HG02678 (cell line): ENCODE measurements at regions not wholly inside any gene's neighbourhood (a gene's known extent, or its start where the extent isn't known, plus 50 kb on each side); places are given as distances from the start of the nearest gene placed in this dataset.

ENCODE experiments used
- ATAC-seq: cut with Tn5 transposase; IDR thresholded peaks from one replicate; pipeline ENCODE4 v1.9.1; 2021; ENCODE audit warnings: mild to moderate bottlenecking, moderate library complexity; ENCODE audit not compliant: unreplicated experiment

- ATAC-seq, result no peak
Measured at GRCh38 chr10:130751106-130751840, 560.2 kb downstream of the TCERG1L start.

DNA sequence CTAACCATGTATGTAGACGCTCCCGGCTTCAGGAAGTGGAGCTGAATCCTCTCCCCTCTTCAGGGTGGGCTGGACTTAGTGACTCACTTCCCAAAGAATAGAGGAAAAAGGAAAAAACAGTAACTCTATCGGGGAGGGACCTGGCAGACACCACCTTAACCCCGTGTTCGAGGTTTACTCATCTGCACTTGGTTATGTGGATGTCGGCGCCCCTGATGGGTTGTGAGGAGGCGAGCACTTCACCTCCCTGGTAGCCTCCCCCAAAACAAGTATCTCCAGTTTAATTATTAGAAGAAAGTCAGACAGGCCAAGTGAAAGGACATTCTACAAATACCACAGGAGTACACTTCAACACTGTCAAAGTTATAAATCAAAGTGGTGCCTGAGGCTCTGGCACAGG, 559.7 kb downstream of the TCERG1L start:
- no peak for ATAC-seq

DNA sequence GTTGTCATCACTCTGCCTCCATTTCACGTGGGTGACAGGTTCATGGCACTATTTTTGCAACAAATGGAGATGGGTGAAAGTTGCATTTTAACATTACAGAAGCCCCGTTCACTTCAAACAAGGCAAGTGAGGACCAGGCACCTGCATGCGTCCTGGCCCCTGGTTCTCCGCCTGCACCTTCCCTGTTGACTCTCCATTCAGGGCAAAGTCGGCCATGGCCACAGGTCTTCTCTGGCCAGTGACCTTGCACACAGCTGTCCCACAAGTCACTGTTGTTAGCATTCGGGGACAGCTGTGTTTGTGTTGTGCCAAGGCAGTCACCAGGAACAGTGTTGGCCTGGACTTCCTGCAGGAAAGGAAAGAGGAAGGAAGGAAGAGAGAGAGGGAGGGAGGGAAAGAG, 554.9 kb downstream of the TCERG1L start:
- ATAC-seq, result no peak

DNA sequence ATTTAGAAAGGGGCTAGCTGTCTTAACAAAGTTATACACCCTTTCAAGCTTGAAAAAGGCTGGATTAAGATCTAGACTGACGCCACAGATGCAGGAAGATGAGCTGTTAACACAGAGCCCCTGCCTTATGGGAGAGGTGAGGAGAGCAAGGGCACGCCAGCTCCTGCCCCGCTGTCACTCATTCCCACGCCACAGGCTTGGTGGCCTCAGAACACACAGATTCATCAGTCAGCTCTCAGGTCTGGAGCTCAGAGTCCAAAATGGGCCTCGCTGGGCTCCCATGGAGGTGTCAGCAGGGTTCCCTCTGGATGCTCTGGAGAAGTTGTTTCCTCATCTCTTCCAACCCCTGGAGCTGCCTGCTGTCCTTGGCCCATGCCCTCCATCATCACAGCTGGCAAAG, 554.2 kb downstream of the TCERG1L start:
- no peak for ATAC-seq

DNA sequence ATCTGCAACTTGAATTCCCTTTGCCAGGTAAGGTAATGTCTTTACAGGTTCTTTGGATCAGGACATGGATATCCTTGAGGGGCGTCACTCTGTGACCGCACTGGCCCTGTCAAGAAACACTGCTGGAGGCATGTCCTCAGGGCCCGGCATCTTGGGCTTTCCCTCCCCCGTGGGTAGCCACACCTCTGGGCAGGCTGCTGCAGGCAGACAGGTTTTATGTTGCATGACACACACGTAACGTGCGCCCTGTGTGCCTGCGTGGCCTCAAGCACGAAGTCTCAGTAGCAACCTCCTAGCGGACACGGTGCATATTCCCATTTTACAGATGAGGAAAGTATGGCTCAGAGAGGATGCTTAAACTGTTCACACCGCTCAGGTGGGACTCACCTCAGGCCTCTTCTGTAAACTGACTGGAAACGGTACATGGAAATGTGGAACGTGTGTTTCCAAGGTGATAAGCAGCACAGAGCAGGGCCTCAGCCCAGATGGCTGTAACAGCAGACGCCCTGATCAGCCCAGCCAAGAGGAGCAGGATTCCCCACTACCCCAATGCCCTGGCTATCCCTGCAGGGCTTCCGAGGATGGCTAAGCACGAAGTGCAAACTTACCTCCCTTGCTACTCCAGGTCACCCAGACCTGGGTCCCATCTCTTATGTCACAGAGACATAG, 553.6 kb downstream of the TCERG1L start:
- ATAC-seq, result no peak

DNA sequence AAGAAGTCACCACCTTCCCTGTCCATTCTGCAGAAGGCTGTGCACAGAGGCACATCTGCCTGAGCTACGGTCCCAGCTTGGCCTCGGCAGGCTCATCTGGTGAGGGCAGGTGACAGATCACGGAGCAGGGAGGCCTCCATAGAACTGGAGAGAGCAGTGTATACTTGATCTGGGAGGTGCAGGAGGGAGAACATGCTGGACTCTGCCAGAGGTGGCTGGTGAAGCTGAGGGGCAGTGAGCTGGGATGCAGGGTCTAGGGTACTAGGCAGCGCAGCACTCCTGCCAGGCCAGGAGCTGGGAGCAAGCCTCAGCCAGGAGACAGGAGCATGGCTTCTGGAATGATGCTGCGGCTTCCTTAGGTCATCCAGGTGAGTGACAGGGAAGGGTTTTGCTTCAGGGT, 553.0 kb downstream of the TCERG1L start:
- ATAC-seq, result no peak

DNA sequence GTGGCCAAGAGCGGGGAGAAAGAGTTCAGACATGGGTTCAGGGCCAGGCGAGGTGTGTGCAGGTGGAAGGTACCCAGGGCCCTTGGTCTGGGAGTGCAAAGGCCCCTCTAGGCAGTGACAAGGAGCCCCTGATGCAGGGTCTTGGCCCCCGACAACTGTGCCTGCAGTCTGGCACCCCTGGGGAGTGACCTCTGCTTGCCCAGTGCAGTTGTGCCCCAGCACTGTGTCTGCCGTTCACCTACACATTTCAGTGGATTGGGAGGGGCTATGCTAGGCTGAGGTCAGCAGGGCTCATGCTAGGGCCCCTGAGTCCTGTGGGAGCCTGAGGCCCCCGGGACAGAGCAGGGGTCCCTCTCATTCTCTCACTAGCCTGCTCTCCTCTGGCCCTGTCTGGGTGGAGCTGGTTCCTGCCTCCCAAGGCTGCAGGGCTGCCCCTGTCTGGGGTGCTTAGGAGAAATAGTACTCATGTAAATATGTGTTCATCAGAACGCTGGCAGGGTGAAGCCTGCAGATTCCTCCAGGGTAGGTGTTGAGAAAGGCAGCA, 550.4 kb downstream of the TCERG1L start:
- no peak for ATAC-seq

- no peak for ATAC-seq
Measured at GRCh38 chr10:130761788-130762301, 549.7 kb downstream of the TCERG1L start.

DNA sequence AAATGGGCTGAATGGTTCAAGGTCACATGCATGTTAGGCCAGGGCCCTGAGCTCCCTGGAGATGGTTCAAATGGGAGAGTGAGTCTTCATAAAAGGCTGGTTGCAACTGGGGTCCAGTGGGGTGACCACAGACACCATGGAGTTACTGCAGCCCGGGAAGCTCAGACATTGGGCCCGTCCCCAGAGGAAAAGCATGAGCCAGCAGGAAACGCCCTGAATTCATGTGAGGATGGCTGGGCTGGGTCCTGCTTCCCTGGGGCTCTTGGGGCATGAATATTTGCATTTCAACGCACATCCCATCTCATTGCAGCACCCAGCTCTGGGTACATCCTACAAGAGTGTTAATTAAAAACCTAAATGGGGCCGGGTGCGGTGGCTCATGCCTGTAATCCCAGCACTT, 549.0 kb downstream of the TCERG1L start:
- no peak for ATAC-seq

DNA sequence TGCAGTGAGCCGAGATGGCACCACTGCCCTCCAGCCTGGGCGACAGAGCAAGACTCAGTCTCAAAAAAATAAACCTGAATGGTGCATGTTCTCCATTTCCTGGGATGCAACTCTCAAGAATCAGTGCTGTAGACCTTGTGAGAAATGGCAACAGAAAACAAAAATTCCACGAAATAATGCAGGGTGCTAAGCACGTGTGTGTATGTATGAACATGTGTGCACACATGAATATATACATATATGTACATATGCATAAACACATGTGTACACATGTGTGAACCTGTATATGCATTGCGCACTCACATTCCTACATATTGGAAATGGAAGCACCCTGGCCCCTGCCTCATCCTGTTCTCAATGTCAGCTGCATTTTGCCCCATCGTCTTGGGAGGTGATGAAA, 548.5 kb downstream of the TCERG1L start:
- no peak for ATAC-seq

GRCh38 chr10:130763491-130763890, 548.0 kb downstream of the TCERG1L start:
- no peak for ATAC-seq

DNA sequence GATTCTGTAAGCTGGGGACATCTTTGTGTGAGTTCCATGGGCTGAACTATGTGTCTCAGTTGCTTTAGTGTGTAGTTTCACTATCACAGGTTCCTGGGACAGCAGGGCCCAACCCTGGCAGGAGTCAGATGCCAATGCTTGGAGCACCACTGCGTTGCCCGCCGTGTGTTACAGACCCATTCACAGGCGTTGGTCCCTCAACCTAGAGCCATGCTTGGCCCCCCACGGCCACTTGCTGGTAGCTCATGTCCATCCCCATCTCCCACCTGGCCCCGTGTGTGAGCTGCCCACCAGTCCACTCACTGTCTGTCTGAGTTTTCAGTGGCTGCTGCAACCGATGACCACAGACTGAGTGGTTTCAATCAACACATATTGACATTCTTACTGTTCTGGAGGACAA, 546.9 kb downstream of the TCERG1L start:
- no peak for ATAC-seq

DNA sequence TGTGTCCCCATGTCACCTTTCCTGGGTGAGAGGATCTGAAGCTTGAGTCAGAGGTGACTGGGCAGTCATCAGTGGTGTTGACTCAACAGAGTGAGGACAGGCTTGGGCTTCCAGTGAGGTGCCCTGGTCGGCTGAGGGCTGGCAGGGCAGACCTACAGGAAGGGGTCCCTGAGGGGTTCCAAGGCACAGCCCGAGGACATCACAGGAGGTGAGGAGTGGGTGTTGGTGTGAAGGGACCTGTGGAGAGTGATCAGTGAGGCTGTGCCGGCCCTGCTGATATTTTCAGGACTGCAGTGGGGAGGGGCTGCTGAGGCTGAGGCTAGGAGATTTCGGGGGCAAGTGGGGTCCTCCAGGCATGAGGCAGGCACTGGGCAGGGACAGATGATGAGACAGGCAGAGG, 545.5 kb downstream of the TCERG1L start:
- no peak for ATAC-seq

DNA sequence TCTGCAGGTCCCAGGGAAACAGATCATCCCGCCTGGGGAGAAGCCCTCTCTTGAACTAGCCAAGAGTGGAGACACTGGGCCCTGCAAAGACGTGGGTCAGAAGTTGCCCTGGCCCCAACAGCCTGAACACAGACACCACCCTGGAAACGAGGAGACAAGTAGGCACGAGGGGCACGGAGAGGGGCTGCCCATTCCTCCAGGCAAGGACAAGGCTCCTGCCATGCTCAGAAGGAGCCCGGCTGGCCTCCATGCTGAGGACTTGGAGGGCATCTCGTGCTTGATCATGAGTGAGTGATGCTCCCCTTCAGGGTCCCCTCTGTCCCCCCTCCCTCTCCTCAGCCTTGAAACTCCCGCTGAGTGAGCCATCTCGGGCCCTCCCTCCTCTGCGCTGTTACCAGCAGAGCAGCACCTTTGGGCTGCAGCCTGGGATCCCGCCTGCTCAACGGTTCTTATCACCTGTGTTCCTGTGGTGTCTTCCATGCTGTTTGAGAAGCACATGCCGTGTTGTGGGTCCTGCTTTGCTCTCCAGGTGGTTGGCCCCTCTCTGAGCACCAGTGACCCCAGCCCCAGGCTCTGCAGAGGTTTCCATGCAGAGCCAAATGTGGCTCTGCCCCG, 544.3 kb downstream of the TCERG1L start:
- ATAC-seq, result no peak

DNA sequence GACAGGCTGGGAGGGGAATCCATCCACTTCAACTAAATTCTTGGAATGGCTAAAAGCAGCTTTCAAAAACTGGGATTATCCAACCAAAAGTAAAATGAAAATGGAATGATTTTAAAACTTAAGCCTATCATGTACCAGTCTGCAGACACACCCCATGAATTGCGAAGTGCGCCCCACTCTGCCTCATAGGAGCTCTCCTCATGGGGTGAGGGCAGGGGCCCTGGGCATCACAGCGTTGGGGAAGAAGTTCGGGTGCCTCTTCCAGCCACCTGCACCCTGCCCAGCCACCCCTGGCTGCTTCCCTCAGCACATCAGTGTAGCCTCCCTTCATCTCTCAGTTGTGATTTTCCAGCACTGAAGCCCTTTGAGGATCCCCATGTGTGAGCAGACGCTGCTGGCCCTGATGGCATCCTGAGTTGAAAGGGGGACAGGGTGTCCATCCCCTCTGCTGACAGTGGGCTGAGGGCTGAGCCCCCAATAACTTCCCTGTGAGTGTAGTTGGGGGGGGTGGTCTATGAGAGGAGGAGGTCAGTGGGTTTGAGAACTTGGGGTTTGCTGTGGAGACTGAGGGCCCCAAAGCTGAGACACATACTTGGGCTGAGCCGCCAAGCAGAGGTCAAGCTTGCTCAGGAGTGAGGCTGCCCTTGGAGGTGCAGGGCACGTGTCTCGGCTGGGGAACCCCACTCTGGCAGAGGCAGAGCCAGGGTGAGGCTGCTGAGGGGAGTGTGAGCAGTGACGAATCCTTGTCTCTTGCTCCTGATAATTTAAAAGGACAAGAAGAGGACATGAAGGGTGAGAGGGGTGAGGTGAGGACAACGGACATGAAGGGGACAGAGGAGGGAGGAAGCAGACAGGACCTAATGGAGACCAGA, 542.1 kb downstream of the TCERG1L start:
- ATAC-seq, result no peak

DNA sequence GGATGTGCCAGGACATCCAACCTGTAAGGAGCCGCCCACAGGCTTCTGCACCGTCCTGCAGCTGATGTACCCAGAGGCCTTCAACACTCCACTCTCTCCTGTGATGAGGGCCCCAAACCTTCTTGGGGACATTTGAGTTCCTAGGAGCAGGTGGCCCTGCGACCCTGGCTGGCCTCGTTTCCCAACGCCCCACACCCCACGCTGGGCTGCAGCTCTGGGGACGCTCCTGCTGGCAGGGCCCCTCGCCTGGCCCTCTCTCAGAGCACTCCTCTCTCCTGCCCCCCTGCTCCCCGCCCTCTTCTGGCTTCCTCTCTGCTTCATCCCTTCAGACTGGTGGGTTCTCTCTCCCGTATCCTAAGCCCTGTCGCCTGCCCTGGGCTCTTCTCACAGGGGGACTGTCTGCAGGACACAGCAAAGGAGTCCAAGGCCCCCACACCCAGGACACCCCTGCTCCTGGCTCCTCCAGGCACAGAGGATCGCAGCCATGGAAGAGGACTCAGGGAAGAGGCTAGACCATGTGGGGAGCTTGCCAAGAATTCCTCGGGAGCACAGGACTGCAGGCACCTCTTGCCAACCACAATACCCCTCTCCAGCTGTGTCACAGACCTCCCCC, 541.4 kb downstream of the TCERG1L start:
- ATAC-seq, result no peak

DNA sequence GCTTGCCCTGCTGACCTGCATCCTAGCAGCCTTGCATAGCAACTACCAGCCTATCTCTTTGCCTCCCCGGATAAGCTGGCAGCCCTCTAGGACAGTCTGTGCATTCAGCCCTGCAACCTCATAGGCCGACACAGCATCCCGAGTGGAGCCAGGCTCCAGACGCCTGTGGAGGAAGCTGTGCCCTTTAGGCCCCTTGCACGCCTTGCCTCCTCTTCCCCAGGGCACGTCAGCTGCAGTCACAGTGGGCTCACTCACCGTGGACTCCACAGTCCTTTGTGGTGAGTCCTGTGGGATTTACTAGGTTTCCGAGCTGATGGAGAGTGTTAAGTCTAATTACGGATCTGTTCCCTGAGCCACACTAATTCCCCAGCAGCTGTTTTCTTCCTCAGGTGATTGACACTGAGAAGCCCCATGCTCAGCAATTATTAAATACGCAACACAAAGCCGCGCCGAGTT, 540.0 kb downstream of the TCERG1L start:
- ATAC-seq, result no peak

GRCh38 chr10:130772056-130772455, 539.5 kb downstream of the TCERG1L start:
- no peak for ATAC-seq

DNA sequence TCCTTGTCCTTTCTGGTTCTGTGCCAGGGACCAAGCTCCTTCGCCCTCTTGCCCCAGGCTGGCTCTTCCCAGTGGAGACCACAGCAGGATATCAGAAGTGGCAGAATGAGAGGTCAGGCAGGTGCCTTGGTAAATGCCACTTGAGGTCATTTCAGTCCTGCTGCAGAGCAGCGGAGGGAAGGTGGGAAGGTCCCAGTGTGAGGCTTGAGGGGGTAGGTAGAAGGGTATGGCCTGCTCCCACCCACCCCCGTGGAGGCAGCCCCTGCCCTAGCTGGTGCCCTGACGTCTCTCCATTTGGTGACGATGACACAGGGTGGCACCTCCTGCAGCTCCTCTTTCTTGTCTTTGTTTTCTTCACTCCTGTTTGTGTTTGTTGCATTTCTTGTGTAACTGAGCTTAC, 538.8 kb downstream of the TCERG1L start:
- ATAC-seq, result no peak

- ATAC-seq, result no peak
Measured at GRCh38 chr10:130773941-130774340, 537.6 kb downstream of the TCERG1L start.
